Stimulated activated CD8-positive, alpha-beta memory T cell treated with anti-CD3 and anti-CD28 coated beads, Interleukin-7, amount 100 ng/mL, for 48 hours (primary cell): ENCODE measurements at regions not wholly inside any gene's neighbourhood (a gene's known extent, or its start where the extent isn't known, plus 50 kb on each side); places are given as distances from the start of the nearest gene placed in this dataset.

Experiments used
- DNase-seq, 2 donors: peaks; one replicate each; pipeline ENCODE4 v3.0.0-alpha.2; 2020; ENCODE audit warnings: low read depth in 1 of 2; ENCODE audit errors: extremely low read depth in 1 of 2

- DNase-seq, result no peak
These were observed 143.5 kb downstream of the ACKR3 start for GRCh38 chr2:236712961-236713673.

- DNase-seq, result no peak
These were observed 144.5 kb downstream of the ACKR3 start for GRCh38 chr2:236714080-236714479.

- DNase-seq, result no peak
These were observed 145.5 kb downstream of the ACKR3 start for GRCh38 chr2:236715077-236715476.

- DNase-seq, result no peak
These were observed 145.9 kb downstream of the ACKR3 start for GRCh38 chr2:236715491-236715961.

GRCh38 chr2:236717120-236717519 lies 147.5 kb downstream of the ACKR3 start:
- DNase-seq, result no peak

- DNase-seq, result no peak
These were observed 148.1 kb downstream of the ACKR3 start for GRCh38 chr2:236717729-236718128.

- no peak for DNase-seq
These were observed 148.8 kb downstream of the ACKR3 start for GRCh38 chr2:236718207-236718992.

- no peak for DNase-seq
These were observed 149.6 kb downstream of the ACKR3 start for GRCh38 chr2:236719192-236719635.

- DNase-seq, result no peak
These were observed 151.4 kb downstream of the ACKR3 start for GRCh38 chr2:236720974-236721540.

GRCh38 chr2:236724200-236724599 lies 154.6 kb downstream of the ACKR3 start:
- DNase-seq, result no peak

GRCh38 chr2:236726701-236727450 lies 157.3 kb downstream of the ACKR3 start:
- DNase-seq, result no peak

- no peak for DNase-seq
These were observed 159.5 kb downstream of the ACKR3 start for GRCh38 chr2:236728916-236729670.

- DNase-seq, result no peak
These were observed 160.8 kb downstream of the ACKR3 start for GRCh38 chr2:236730393-236730792.

GRCh38 chr2:236731767-236732580 lies 162.3 kb downstream of the ACKR3 start:
- DNase-seq, result no peak

GRCh38 chr2:236733156-236733555 lies 163.5 kb downstream of the ACKR3 start:
- DNase-seq, result no peak

GRCh38 chr2:236735825-236736238 lies 166.2 kb downstream of the ACKR3 start:
- DNase-seq, result no peak

GRCh38 chr2:236738030-236738429 lies 168.4 kb downstream of the ACKR3 start:
- no peak for DNase-seq

GRCh38 chr2:236738896-236739295 lies 169.3 kb downstream of the ACKR3 start:
- no peak for DNase-seq

- DNase-seq, result no peak
These were observed 170.0 kb downstream of the ACKR3 start for GRCh38 chr2:236739663-236740062.
